Stimulated activated CD8-positive, alpha-beta memory T cell treated with anti-CD3 and anti-CD28 coated beads, Interleukin-2, amount 100 ng/mL, for 1 hour (primary cell): ENCODE measurements at regions not wholly inside any gene's neighbourhood (a gene's known extent, or its start where the extent isn't known, plus 50 kb on each side); places are given as distances from the start of the nearest gene placed in this dataset.

ENCODE experiments used
- DNase-seq, 2 donors: peaks; one replicate each; pipeline ENCODE4 v3.0.0-alpha.2; 2020; ENCODE audit warnings: low read depth in 2 of 2

DNA sequence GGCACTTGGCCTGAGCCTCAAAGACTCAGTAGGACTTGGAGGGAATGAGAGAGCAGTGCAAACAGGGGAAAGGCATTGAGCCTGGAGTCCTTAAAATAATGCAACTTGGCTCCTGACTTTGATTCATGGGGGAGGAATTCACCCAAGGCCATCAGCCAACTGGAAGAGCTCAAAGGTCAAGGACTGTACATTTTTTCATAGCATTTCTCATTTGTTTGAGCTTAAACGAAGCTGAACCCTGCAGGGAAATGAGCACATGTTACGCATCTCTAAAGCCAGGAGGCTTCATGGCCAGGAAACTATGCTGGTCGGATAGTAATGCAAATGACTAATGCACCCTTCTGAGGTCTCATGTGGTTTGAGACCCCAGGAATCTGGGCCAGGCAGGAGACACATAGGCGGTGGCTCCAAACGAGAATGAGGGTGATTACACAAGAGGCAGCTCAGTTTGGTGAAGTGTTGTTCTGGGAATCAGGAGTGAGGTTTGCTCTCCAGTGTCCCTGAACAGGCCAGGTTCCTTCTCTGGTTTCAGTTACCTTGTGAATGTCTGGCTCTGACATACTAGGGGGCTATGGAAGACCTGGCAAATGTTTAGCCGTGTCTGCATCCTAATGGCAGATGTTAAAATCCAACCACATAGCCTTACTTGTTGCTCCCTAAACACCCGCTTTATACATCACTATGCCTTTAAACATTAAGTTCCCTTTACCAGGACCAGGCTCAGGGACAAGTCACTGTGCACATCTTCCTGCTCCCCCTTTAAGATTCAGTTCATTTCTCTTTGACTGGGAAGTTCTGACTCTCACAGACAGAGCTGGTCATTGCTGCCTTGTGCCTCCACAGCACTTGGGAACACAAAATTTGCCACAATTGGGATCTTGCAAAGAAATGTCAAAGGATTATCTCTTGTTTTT, 503.9 kb upstream of the USP24 start:
- DNase-seq: no peak

DNA sequence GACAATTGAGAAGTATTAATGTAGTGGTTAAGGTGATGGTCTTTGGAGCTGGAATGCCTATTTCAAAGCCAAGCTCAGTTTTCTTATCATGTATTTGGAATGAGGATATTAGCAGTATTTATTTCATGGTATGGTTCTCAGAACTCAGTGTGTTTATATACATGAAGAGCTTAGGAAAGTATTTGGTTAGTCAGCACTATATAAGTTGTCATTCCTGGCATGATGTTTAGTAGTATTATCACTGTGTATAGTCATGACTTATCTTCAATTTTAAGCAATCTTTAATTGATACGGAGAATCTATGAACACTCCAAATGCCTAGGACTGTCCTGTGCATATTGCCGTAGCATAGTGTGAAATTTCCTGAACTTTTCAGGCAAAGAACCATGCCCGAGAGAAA, 501.9 kb upstream of the USP24 start:
- no peak for DNase-seq

DNA sequence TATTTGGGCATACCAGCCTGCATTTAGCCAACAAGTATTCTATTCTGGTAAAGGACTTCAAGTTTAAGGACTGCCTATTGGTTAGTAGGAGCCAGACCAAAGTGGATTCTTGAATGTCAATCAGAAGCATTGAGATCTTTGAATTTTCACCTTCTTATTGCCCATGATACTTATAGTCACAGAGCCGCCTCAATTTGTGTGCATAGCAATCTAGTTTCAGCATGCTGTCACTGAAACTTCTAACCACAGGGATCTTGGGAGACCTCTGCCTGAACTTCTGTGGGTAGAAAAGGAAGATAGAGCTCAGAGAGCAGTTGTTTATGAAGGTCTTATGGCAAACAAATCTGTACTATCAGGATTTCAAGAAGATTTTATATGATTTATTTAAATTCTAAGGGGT, 501.4 kb upstream of the USP24 start:
- DNase-seq: no peak

- no peak for DNase-seq
Observed at GRCh38 chr1:55716151-55716550, 501.0 kb upstream of the USP24 start.

DNA sequence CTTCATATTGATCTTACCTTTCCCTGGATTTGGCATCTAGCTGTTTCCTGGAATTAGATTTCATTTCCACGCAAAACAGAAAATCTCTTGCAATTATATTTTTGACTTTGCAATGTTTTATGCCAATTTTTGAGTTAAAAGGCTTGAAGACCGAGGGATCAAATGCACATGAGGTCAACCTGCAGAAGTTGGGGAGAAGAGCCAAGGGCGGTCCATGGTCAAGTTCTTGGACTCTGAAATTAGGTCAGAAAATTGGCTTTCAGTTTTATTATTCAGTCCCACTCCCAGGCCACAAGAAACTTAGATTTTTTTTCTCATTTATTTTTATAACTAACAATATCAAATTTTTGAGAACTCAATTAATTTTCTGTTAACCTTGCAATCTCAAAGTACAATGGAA, 499.1 kb upstream of the USP24 start:
- DNase-seq: no peak

DNA sequence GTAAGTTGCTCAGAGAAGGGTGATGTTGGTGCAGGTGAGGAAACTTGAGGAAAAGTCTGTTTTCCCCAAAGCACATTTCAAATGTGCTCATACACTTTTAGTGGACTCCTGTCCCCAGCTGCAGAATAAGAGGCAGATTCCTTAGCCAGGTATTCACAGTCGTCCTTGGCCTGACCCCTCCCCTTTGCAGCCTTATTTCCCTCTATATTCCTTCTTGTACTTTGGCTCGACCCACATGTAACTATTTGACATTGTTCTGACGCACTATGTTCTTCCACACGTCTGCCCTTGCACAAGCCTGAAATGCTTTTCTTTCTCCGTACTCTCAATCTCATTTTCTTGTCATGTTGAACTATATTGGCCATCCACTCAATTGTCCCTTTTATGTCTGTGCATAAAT, 498.4 kb upstream of the USP24 start:
- no peak for DNase-seq

GRCh38 chr1:55712148-55712547, 497.0 kb upstream of the USP24 start:
- no peak for DNase-seq

DNA sequence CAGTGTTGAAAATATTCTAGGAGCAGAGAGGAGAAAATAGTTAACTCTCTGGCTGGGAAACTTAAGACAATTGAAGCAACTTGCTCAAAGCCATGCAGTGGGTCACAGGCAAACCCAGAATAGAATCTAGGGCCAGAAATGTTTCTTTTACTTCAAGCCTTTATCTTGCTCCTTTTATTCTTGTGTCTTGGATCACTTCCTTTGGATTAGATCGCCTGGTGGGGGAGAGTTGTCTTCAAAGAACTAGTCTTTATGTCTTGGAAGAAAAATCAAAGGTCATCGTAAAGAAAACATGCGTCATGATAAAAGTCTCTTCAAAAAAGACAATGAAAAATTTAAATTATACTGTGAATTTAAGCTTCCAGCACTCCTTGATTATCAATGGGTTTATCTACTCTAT, 493.6 kb upstream of the USP24 start:
- no peak for DNase-seq

GRCh38 chr1:55707846-55708245, 492.7 kb upstream of the USP24 start:
- DNase-seq: no peak

GRCh38 chr1:55707196-55707595, 492.0 kb upstream of the USP24 start:
- DNase-seq: no peak

DNA sequence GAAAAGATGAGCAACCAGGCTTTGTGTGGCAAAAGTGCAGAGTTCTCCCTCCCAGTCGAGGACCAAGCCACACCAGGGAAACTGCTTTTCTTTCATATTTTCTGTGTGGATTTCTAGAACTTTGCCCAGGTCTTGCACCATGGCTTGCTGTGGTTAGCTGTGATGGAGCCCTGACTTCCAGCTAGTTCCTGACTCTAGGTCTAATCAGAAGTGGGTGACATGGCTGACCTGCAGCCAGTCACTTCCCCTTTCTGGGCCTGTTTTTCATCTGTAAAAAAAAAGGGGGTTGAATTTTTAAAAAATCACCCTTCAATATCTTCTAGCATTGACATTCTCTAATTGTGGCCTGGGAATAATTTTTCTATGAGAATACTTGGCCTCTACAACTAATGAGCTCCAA, 491.2 kb upstream of the USP24 start:
- DNase-seq: no peak

DNA sequence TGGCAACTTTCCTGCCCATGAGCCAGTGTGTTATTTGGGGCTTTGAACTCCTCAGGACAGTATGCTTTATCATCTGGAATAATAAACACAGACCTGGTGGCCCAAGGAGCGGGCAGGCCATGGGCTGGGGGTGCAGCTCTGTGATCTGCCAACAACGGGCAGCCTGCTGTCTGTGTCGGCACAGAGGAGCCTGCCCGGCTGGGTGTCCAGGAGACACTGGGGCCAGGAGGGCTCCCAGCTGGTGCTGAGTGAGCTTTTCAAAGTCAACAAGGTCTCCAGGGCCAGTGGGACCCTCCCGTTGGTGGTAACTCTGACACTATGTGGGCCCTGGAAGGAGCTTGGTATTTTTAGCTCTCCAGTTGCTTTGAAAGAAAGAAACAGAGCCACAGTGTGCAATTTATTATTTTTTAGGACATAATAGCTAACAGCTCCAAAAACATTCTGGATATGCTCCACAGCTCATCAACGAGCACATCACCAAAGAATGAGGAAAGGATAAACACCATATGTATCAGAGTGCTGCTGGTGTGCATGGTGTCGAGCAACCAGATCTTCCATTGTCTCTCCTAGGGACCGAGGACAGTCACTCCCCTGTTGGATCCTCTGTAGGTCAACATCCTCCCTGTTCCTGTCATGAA, 488.7 kb upstream of the USP24 start:
- no peak for DNase-seq

DNA sequence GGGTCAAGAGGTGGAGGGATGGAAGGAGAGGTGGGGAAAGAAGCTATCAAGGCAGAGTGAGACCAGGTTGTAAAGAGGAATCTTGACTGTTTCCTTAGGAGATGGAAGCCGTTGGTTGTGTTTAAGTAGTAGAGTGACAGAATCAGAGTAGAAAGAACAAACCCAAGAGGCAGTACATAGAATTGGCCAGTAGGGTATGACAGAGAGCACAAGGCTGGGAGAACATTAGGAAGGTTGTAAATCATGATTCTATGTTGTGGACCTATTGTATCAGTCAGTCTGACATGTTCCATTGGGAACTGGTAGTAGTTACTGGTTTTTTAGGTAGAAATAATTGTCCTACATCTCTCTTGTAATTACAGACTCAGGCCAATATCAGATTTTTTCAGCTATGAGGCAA, 486.9 kb upstream of the USP24 start:
- no peak for DNase-seq

GRCh38 chr1:55700359-55701130, 485.4 kb upstream of the USP24 start:
- no peak for DNase-seq

DNA sequence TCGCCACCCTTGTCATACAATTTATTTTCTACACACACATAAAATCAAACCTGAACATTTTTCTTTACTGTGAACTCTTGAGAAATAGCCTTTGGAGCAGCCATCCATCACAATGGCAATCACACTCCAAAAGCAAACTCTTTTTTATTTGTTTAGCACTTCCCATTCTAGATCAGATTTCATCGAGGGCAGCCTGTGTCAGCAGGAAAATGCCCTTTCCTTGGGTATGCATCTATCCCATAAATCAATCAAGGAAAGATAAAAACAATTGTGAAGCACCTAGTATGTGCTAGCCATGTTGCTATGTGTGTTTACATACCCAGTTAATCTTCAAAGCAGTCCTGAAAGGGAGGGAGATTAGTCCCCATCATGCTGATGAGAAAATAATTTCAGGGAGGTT, 484.1 kb upstream of the USP24 start:
- no peak for DNase-seq

GRCh38 chr1:55697997-55698535, 482.9 kb upstream of the USP24 start:
- no peak for DNase-seq

DNA sequence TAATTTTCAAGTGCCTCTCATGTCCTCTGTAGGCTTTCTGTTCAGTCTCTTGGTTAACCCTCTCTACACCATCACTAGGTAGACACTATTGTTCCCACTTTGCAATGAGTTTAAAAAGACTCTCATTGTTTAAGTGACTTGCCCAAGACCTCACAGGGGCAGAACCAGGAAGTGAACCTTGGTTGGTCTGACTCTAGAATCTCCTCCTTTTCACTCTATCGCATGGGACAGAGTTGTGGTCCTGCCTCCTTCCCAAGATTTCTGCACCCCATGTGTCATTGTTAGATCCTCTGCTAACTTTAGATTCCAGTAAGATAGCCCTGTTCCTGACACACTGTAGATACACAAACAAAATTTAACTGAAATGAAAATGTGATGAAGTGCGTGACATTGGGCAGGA, 481.7 kb upstream of the USP24 start:
- no peak for DNase-seq

DNA sequence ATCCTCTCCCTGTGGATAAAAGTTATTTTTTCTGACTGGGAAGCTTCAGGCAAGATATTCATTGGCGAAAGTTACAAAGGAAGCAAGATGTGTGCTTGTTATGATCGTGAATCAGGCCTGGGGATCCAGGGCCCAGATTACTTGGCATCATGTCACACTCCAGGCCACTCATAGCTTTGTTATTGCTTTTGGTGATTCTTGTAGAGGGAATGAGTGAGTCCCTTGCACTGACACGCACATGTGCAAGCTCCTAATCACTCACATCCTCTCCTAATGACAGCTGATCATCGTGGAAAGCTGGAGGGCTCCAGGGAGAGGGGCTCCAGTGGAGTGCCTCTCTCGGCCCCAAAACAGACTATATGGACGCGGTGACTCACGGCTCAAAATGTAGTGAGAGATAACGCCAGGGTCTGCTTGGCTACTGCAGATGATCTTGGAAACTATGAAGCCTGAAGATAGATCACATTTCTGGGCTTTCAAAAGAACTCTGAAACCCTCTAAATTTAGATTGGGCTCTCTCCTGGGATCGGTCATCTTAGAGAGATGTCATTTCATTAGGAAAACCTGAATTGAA, 481.1 kb upstream of the USP24 start:
- no peak for DNase-seq

DNA sequence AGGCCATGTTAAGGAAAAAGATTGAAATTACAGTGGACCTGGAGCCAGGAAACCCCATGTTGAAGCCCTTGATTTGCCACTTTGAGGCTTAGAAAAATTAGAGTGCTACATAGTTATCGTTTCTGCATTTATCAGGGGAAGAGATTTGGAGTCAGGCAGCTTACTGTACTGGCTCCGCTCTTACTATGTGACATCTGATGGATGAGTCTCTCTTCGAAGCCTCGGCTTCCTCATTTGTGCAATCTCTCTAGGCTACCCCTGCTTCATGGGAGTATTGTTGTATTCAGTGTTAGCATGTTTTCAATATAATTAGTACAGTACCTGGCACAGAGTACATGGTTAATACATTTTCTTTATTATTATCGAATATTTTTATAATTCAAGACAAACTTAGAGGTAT, 480.4 kb upstream of the USP24 start:
- no peak for DNase-seq

DNA sequence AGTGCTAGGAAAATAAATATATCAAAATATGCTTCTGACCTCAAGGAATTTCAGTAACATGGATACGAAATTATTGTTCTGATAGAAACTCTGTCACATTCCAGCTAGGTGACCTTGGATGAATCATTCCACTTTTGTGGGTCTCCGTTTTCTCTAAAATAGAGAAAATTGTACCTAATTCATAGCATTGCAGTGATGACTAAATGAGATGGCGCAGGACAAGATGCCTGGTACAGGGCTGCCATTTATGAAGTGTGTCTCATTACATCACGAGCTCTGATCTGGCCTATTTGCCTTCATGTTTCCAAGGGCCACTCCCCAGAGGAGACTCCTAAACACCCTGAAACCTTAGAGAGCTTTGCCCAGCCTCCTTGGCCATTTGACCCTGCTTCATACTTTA, 480.0 kb upstream of the USP24 start:
- DNase-seq: no peak

- no peak for DNase-seq
Observed at GRCh38 chr1:55694310-55694801, 479.2 kb upstream of the USP24 start.

DNA sequence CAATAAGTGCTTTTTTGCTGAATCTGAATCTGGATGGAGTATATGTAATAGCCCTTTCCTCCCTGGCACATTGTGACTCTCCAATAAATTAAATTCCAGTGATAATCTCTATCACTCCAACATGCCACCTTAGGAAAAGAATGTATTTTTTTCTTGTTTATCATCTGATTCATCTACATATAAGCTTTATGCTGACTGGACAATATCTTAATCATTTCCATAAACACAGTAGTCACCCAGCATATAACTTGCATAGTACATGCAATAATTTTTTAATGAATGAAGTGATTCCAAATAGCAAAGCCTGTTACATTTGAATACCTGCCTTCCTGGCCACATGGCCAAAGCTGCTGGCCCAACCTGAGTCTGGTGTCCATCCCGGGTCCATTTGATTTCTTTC, 477.6 kb upstream of the USP24 start:
- no peak for DNase-seq
